ENCODE measurements at regions not wholly inside any gene's neighbourhood (a gene's known extent, or its start where the extent isn't known, plus 50 kb on each side); places are given as distances from the start of the nearest gene placed in this dataset.

DNA sequence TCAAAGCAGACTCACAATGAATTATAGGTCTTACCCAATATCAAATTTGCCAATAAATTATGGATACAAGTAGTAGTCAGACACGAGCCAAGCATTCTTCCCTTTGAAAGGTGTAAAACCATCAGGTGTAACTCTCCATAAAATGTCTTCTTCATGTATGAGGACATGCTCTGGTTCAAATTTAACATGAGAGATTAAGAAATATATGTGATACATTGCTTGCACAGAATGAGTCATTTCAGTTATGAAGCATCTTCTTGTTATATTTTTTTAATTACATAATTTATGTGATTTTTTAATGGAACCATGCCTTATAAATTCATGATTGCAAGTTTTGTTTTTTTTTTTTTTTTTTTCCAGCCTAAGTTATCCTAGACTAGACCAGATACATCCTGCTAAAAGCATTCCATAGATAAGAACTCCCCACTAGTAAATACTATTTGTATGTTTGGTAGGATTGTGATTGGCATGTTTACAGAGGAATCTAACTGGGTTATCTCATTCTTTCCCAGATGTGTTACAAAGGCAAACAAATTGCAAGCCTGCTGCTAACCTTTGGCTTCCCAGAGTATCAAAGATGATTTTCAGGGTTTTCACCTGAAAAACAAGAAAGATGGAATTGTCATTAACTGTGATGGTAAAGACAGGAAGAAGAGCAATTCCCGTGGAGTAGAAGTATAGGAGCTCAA is 621.9 kb downstream of the XIRP2 start:
- no peak for DNase-seq

DNA sequence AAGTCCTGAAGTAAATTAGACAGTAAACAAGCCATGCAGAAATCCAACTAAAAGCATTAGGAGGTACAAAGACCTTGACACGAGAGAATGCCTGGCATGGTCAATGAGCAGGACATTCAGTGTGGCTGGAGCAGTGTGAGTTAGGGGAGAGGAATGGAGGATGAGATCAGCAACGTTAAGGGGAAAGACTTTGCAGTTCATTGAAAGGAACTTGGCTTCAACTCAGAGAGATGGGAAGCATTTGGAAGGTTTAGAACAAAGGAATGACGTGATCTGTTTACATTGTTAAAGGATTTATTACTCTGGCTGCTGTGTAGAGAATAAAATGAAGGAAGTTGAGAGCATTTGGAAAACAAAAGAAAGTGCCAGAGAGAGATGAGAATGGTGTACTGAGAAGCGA is 621.3 kb downstream of the XIRP2 start:
- no peak for DNase-seq

DNA sequence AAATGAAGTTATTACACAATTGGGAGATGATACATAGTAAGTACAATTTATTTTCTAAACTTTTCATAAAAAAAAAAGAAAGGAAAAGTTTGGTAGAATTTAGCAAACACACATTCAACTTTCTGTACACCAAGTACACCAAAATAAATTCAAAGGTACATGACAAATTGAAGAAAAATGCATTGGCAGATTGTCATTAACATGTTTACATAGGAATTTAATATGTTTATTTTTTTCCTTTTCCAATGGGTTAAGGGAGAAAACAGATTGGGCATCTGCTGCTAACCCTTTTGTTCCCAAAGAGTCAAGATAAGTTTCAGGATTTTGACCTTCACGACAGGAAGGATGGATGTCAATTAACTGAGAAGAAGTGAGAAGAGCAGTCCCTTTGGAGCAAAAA is 620.4 kb downstream of the XIRP2 start:
- no peak for DNase-seq

DNA sequence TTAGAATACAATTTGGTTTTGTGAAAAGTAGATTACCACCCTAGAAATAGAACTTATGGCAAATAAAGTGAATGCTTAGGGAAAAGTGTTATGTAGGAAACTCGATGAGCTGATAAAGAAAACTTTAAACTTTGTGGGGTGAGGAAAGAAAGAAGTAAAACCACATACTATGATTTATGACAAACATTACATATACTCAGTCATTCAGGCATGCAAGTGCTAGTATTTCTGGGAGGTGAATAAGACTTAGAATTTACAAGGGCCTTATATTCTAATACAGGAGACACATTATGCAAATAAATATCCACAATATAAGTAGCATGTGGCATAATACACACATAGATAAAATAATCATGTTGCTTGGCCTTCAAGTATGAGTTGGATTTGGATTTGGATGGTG is 618.1 kb downstream of the XIRP2 start:
- DNase-seq = no peak

DNA sequence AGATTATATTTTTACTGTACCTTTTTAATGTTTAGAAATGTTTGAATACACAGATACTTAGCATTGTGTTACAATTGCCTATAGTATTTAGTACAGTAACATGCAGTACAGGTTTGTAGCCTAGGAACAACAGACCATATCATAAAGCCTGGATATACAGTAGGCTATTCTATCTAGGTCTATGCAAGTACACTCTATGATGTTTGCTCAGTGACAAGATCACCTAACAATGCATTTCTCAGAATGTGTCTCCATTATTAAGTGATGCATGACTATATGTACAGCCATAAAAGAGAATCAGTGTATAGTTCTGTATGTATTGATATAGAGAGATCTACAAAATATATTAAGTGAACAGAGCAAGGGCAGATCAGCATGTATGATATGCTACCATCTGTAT is 616.4 kb downstream of the XIRP2 start:
- no peak for DNase-seq

DNA sequence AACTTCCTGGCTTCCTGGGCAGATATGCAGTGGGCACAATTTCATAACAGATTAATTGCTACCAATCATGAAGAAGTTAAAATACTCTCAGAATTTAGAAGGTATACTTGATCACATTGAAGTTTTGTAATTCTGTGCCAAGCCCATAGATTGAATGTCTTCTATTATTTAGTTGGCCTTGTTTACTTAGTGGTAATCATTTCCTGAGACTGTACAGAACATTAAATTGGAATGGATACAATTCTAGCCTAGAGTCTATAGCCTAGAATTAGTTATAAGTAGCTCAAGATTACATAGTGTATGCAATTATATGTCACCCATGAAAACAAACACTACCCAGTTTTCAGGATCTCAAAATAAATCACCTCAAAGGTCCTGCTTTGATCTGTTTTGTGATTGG is 615.8 kb downstream of the XIRP2 start:
- no peak for DNase-seq

DNA sequence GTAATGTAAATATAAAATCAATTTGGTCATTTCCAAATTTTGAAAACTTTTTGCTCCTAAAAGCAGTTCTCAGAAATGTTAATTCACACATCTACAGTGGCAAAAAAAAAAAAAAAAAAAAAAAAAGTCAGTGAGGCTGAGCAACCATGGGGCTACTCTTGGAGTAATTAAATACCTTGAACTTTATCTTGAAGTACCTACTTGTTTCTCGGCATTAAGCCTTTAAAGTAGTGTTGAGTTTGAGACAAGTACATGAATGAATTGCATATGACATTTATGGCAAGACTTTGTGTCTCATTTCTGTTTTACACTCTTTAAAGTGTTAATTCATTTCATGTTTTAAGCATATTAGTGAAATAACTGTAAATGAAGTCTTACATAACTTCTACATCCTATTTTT is 613.3 kb downstream of the XIRP2 start:
- no peak for DNase-seq

DNA sequence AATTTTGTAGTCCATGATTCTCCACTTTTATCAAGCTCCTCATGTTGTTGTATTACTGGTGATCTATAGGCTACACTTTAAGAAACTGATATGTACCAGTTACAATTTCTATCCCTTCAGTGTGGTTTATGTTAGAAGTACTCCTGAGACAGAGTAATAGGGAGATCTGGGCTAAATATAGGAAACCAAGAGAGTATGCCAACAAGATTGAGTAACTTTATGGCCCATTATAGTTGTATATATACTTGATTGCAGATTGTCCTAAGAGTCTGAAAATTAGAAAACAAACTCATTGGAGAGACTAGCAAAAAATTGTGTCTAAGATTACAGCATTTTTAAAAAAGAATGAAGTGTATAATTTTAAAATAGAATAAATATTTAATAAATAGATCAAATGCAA is 605.6 kb downstream of the XIRP2 start:
- no peak for DNase-seq

DNA sequence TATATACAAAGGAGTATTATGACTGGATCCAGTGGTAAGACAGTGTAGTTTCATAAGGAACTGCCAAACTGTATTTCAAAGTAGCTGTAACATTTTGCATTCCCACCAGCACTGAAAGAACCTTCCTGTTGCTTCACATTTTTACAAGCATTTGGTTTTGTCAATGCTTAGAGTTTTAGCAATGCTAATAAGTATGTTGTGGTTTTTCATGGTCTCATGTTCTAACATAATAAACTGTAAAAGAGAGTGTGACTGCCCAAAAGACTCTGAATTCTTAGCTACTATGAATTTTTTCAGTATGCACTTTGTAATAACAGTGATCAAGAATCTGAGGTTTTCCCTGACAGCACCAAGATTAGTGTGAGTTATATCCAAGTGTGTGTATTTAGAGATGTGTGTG is 604.2 kb downstream of the XIRP2 start:
- DNase-seq = no peak

DNA sequence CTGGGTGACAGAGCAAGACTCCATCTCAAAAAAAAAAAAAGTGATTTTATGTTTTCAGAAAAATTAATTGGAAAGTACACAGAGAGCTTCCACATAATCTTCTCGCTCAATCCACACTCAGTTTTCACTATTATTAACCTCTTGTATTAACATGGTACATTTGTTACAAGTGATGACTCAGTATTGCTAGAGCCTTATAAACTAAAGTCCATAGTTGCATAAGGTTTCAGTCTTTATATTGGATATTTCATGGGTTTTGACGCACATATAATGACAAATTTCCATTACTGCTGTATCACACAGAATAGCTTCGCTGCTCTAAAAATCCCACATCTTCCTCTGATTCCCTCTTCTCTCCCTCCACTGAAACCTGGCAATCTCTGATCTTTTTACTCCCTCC is 603.5 kb downstream of the XIRP2 start:
- no peak for DNase-seq

DNA sequence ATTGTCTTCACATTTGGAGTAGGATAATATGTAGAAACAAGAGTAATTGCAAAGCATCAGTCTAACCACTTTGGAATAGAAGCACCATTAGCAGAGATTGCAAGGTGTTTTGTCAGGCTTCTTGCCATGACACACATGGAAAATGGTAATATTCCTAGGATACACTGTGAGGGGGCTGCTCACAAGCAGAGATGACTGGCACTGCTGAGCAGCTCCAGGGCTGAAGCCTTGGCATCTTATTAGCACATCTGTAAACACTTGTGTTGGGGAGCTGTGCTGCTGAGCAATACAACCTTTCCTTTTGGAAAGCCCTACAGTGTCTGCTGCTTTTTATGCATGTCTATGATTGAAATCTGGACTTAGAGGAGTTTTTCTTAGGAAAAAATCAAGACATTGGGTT is 602.2 kb downstream of the XIRP2 start:
- DNase-seq = no peak

DNA sequence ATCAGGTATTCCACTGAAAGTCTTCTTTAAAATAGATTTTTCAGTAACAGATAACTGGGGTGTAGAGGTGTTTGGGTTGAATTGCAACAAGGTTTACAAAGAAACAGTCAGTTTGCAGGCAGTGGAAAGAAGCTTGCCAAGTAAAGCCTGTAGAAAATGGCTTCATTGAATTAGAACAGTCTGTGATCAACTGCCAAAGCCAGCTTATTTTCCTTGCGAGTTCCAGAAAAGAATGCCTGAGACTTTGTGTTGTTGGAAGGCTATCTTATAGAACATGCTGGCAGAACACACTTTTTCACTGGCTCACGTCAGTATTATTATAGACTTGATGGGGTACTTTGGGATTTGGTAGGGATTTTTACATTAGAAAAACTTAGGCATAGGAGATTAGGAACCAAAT is 601.0 kb downstream of the XIRP2 start:
- DNase-seq = peak in 4 of 51 donors; percentile 0 to 15 (median 3)

DNA sequence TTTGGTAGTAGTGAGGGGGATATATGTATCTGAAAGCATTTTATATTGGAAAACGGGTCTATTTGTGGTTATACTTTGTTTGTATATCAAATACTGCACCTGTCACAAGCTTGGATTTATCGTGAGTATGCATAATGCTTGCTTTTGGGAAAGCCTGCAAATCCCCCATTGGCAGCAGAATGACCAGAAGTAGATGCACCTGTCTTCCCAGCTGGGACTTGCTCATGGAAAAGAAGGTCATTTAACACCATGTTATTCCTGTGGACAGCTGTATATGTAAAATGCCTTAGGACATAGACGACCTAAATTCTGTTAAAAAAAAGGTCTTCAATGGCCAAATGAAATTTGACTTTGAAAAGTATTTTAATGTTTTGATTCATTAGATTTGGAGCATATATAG is 599.4 kb downstream of the XIRP2 start:
- no peak for DNase-seq

DNA sequence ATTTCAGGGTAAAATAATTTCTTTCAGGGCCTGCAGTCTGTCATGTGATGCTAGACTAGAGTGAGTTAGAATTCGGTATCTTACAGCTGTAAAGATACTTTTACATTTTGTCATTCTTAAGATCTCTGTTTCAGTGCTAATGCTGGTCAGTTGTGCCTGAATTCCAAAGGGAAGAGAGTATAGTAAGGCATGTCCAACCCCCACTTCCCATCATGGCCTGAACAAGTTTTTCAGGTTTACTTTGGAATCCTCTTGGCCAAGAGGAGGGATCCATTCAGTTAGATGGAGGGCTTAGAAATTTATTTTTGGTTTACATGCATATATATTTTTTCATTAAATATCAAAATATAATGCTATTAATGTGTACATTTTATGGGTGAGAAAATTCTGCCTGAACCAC is 596.6 kb downstream of the XIRP2 start:
- no peak for DNase-seq

DNA sequence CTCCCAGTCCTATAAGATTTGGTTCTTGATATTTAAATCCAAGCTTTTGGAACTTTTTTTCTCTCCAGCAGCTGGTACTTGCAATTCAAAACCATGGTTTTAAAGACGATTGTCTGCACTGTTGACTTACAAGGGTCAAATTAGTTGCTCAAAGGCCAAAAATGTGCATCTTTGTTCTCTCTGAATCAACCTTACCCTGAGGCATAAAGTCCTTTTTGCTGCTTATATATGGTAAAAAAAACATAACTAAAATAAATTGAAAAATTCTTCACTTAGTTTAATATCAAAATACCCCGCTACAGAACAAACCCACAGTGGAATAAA is 592.7 kb downstream of the XIRP2 start:
- no peak for DNase-seq

DNA sequence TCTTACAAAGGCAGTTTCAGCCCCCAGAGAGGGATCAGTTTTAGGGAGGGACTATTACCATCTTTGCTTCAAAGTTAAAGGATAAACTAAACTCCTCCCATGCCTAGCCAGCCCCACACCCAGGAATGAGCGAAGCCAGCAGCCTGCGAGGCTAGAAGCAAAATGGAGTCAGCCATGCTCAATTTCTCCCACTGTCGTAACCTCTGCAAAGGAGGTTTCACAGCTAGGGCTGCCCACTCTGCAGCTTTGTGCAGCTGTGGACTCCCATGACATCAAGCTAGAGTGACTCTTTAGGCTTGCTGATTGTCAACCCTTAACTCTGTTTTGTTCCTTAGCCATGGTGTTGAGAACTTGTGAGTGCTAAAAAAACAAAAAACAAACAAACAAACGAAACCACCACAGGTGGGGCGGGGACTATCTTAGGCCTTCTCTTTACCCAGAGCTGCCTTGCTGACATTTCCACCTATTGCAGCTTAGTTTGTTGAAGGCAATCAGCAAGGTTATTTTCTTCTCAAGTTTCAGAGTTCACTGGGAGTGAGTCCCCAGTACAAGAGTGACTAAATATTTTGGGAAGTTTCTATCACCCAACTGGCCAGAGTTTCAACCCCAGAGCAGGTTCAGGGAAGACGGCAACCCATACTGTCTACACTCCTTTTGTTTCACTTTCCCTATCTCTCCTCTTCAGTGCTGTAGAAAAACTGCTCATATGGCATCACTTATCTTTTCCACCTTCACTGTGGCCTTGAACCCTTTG is 592.1 kb downstream of the XIRP2 start:
- DNase-seq = no peak

DNA sequence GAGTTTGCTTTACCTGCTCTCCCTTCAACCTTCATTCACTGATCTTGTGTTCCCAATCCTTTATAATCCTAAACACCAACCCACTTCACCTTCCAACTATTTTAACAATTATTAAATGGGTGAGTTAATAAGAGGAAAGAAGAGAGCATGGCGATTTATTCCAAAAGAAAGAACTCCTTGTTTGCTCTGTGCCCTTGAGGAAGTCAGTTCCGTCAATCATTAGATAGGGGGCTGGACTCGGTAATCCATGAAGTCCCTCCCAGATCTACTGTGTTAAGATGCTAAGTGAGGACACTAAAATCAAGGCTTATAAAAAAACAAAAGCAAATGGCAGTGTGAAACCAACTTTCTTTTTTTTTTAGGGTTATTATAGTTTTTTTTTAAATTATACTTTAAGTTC is 589.9 kb downstream of the XIRP2 start:
- DNase-seq = no peak

DNA sequence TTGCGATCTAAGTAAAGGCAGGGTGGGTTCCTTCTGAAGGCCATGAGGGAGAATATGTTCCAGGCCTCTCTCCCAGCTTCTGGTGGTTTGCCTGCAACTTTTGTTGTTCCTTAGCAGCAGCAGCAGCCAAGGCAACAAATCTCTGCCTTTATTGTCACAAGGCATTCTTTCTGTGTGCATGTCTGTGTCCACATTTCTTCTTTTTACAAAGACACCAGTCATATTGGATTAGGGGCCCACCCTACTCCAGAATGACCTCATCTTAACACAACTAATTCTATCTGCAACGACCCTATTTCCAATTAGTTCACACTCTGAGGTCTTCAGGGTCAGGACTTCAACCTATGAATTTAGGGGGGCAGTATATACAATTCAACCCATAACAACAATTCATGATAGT is 587.5 kb downstream of the XIRP2 start:
- no peak for DNase-seq

DNA sequence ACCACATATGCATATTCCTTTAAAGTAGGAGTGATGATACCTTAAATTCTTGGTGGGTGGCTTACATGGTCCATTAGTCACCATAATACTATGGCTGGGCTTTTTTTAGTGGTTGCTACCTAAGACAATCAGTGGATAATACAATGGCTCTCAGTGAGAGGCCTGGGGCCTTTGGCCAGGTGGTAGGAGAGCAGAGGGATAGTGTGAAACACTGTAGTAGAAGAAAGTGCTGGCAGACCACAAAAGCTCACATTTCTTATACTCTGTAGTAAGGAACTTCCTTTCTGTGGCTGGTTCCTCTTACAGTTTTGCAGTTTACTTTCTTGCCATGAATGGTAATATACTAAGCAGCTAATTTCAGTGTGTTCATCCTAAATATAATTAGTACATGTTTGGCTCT is 583.5 kb downstream of the XIRP2 start:
- no peak for DNase-seq

DNA sequence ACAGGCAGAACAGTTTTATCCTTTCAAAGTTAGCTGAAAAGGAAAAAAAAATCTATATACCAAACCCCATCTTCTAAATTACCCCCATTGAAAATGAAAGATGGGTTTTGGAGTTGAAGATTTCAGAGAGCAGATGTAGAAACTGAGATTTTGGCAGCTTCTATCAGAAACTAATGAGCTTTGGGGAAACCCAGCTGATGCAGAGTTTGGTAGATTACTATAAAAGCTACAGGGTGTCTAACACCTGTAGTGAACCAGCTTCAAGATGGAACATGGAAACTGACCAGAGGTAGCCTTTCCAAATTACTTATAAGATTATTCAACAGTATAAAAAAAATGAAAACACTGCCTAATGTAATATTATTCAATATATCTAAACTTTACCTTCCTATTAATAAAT is 583.1 kb downstream of the XIRP2 start:
- no peak for DNase-seq

DNA sequence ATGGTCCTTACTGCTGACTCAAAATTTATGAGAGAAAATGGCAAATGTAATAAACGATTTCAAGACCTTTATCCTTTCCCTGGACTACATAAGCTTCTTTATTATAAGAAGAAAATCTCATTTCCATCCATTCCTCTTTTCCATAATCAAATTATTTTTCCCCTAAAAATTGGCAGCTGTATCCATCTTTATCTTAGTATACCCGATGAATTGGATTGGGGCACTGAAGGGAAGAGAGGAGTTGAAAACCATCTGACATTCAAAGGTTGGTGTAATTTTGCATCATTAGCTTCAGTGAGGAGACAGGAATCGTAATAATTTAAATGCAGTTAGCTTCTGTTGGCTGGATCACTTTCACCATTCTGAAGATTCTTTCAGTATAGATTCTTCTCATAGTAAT is 574.1 kb downstream of the XIRP2 start:
- no peak for DNase-seq

DNA sequence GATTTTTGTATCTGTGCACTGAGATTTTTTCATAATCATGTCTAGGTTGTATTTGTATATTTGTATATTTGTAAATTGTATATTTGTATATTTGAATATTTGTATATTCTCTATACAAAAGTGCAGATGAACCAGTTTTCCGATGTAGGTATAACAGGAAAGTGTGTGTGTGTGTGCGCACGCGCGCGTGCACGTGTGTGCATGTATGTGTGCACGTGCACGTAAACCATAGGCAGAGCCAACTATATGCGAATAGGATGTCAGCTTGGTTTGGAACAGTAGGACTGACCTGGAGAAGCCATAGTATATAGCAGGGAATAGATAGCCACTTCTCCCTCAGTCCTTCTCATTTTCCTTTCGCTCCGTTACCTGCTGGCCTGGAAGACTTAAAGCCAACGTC is 565.8 kb downstream of the XIRP2 start:
- DNase-seq = no peak

DNA sequence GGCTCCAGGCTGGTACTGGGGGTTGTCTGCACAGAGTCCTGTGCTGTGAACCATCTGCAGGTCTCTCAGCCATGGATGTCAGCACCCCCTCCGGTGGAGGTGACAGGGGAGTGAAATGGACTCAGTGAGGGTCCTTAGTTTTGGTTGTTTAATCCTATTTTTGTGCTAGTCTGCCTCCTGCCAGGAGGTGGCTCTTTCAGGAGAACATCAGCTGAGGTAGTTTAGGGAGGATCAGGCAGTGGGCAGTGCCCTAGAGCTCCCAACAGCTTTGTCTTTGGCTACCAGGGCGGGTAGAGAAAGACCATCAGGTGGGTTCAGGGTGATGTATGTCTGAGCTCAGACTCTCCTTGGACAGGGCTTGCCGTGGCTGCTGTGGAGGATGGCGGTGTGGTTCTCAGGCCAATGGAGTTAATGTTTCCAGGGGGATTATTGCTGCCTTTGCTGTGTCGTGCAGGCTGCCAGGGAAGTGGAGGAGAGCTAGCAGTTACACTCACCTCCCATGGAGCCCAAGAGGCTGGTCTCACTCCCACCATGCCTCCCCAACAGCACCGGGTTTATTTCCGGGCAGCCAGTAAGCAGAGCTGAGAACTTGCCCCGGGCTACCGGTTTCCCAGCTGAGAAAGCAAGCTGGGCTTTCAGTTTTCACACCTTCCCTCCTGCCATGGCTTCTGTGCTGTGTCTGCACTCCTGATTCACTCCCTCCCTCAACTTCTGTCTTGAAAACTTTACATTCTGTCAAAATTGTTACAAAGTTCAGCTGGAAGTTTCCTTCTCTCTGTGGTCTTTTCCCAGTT is 563.4 kb downstream of the XIRP2 start:
- DNase-seq = no peak

Measured in hypothalamus (tissue), 51 donors.